ENCODE measurements at regions not wholly inside any gene's neighbourhood (a gene's known extent, or its start where the extent isn't known, plus 50 kb on each side); places are given as distances from the start of the nearest gene placed in this dataset.

DNA sequence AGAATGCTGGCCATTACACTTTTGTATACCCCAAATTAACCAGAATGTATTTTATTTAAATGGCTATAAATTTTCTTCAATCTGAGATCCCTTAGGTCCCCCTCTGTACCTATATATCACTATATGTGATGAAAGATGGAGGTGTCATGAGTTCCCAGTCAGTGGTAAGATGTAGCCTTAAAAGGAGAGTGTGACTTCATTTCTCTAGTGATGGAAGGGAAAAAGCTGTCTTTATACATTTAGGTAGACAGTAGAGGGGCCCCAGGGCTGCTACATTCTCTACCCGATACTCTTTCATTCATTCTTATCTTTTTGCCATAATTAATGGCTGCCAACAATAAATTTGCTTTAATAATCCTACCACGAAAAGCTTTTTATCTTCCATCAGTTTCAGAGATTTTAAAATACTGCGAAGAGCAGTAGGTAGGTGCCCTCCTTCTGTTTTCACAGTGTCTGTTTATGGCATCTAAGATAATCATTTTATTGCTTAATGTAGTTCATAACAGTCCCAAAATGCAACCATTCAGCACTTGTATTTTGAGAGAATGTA is 301.3 kb downstream of the ZNF608 start:
- TF ChIP-seq RAD21 (IDR thresholded peaks at IDR 0.05 in 1 of 2, conservative IDR thresholded peaks at IDR 0.05 in 1 of 2; ENCODE audit: low read depth in 2 of 2, low read length in 2 of 2) (no peak), GABPA (IDR thresholded peaks at IDR 0.05; ENCODE audit: borderline replicate concordance, insufficient read depth, low read length) (no peak), YY1 (IDR thresholded peaks at IDR 0.05; ENCODE audit: low read depth, low read length) (no peak)
- TF ChIP-seq, protein P1, sequence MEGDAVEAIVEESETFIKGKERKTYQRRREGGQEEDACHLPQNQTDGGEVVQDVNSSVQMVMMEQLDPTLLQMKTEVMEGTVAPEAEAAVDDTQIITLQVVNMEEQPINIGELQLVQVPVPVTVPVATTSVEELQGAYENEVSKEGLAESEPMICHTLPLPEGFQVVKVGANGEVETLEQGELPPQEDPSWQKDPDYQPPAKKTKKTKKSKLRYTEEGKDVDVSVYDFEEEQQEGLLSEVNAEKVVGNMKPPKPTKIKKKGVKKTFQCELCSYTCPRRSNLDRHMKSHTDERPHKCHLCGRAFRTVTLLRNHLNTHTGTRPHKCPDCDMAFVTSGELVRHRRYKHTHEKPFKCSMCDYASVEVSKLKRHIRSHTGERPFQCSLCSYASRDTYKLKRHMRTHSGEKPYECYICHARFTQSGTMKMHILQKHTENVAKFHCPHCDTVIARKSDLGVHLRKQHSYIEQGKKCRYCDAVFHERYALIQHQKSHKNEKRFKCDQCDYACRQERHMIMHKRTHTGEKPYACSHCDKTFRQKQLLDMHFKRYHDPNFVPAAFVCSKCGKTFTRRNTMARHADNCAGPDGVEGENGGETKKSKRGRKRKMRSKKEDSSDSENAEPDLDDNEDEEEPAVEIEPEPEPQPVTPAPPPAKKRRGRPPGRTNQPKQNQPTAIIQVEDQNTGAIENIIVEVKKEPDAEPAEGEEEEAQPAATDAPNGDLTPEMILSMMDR (IDR thresholded peaks at IDR 0.05; ENCODE audit: control extremely low read depth in 1 of 3, insufficient read depth in 1 of 3, low read depth in 1 of 3, low read length in 3 of 3): no peak

Measured in H1 (cell line).